HG03520 (cell line): ENCODE measurements at regions not wholly inside any gene's neighbourhood (a gene's known extent, or its start where the extent isn't known, plus 50 kb on each side); places are given as distances from the start of the nearest gene placed in this dataset.
A peak's percentile ranks its signal among the peaks of the same experiment; 100 is the strongest.

Experiments
- ATAC-seq: cut with Tn5 transposase; IDR thresholded peaks from one replicate; pipeline ENCODE4 v1.9.1; 2021; ENCODE audit warnings: mild to moderate bottlenecking, moderate library complexity; ENCODE audit not compliant: unreplicated experiment

- ATAC-seq: peak; percentile 90
Observed at GRCh38 chr6:113805173-113805790, 51.9 kb upstream of the MARCKS start.

- ATAC-seq: no peak
Observed at GRCh38 chr6:113805811-113806495, 51.2 kb upstream of the MARCKS start.
